T47D (cell line): ENCODE measurements at regions not wholly inside any gene's neighbourhood (a gene's known extent, or its start where the extent isn't known, plus 50 kb on each side); places are given as distances from the start of the nearest gene placed in this dataset.
"Not testable (repeated sequence)": the region's sequence is repeated elsewhere in the genome, so short reads cannot be mapped to it uniquely, and the experiment has no call there.

Source experiments
- DNase-seq, 2 experiments: peaks; one replicate each; pipeline versions ENCODE4 v3.0.0 to v3.0.0-alpha.2; 2011 to 2012; ENCODE audit warnings: low read depth in 1 of 2, low spot score in 1 of 2
- JUND ChIP-seq: IDR thresholded peaks from 2 replicates; pipeline ENCODE4 v1.6.1; 2012; ENCODE audit warnings: low read depth
- in situ Hi-C: cut with HindIII; loops from 2 replicates; pipeline ENCODE4 v1.10.0; 2016; ENCODE audit warnings: low sequenced_read_pairs, low pct_unique_long_range_greater_than_20kb

GRCh38 chr6:17182961-17183360, 81.1 kb downstream of the STMND1 start:
- no peak for DNase-seq
- no peak for TF ChIP-seq JUND
- in situ Hi-C loops, result no loop called here

GRCh38 chr6:17186925-17187324, 85.1 kb downstream of the STMND1 start:
- no peak for TF ChIP-seq JUND
- DNase-seq, result no peak
- in situ Hi-C loops, result no loop called here

GRCh38 chr6:17193106-17193775, 87.9 kb upstream of the RBM24 start:
- in situ Hi-C loops, result no loop called here
- TF ChIP-seq JUND, result no peak
- DNase-seq, result no peak

GRCh38 chr6:17197607-17198006, 83.6 kb upstream of the RBM24 start:
- DNase-seq, result no peak
- no peak for TF ChIP-seq JUND
- in situ Hi-C loops, result no loop called here

GRCh38 chr6:17200395-17200794, 80.8 kb upstream of the RBM24 start:
- no peak for DNase-seq
- in situ Hi-C loops, result no loop called here
- TF ChIP-seq JUND, result no peak

GRCh38 chr6:17202526-17202925, 78.6 kb upstream of the RBM24 start:
- TF ChIP-seq JUND, result no peak
- in situ Hi-C loops, result no loop called here
- DNase-seq, result peak in 1 of 2 experiments; percentile 7

GRCh38 chr6:17204533-17204932, 76.6 kb upstream of the RBM24 start:
- no peak for DNase-seq
- in situ Hi-C loops, result no loop called here
- TF ChIP-seq JUND, result no peak

- DNase-seq, result no peak
- in situ Hi-C loops, result no loop called here
- TF ChIP-seq JUND, result no peak
Observed at GRCh38 chr6:17206566-17207072, 74.5 kb upstream of the RBM24 start.

- DNase-seq, result no peak
- in situ Hi-C loops, result no loop called here
- no peak for TF ChIP-seq JUND
Observed at GRCh38 chr6:17207281-17207680, 73.9 kb upstream of the RBM24 start.

GRCh38 chr6:17210683-17211082, 70.5 kb upstream of the RBM24 start:
- no peak for DNase-seq
- in situ Hi-C loops, result no loop called here
- TF ChIP-seq JUND, result no peak

- in situ Hi-C loops, result no loop called here
- no peak for DNase-seq
- no peak for TF ChIP-seq JUND
Observed at GRCh38 chr6:17211101-17211500, 70.1 kb upstream of the RBM24 start.

GRCh38 chr6:17212546-17213371, 68.4 kb upstream of the RBM24 start:
- peak in 1 of 2 experiments; percentile 15 for DNase-seq
- no peak for TF ChIP-seq JUND
- in situ Hi-C loops, result no loop called here

GRCh38 chr6:17214106-17214505, 67.1 kb upstream of the RBM24 start:
- TF ChIP-seq JUND, result no peak
- in situ Hi-C loops, result no loop called here
- no peak for DNase-seq

- DNase-seq, in situ Hi-C loops: not testable (repeated sequence)
Observed at GRCh38 chr6:17216972-17217371, 64.2 kb upstream of the RBM24 start.
